SJCRH30 (cell line): ENCODE measurements at regions not wholly inside any gene's neighbourhood (a gene's known extent, or its start where the extent isn't known, plus 50 kb on each side); places are given as distances from the start of the nearest gene placed in this dataset.

Experiments
- DNase-seq, 2 experiments: peaks; one replicate each; pipeline ENCODE4 v3.0.0-alpha.2; 2015 to 2020
- H3K27ac ChIP-seq: fragments of 250-450 bp; sonication (Bioruptor Pico); 2 replicates; pipeline ENCODE4 v1.5.1; 2020; ENCODE audit warnings: mild to moderate bottlenecking, moderate library complexity
- H3K27me3 ChIP-seq: fragments of 250-450 bp; sonication (Bioruptor Pico); 2 replicates; pipeline ENCODE4 v1.5.1; 2020; ENCODE audit warnings: mild to moderate bottlenecking, moderate library complexity
- H3K36me3 ChIP-seq: fragments of 250-450 bp; sonication (Bioruptor Pico); 2 replicates; pipeline ENCODE4 v1.5.1; 2020; ENCODE audit warnings: mild to moderate bottlenecking, moderate library complexity
- H3K4me1 ChIP-seq: fragments of 250-450 bp; sonication (Bioruptor Pico); 2 replicates; pipeline ENCODE4 v1.5.1; 2020; ENCODE audit warnings: mild to moderate bottlenecking, moderate library complexity
- H3K4me3 ChIP-seq: fragments of 250-450 bp; sonication (Bioruptor Pico); 2 replicates; pipeline ENCODE4 v1.5.1; 2020; ENCODE audit warnings: mild to moderate bottlenecking, moderate library complexity
- H3K9me3 ChIP-seq: fragments of 250-450 bp; sonication (Bioruptor Pico); replicated peaks from 2 replicates; pipeline ENCODE4 v1.5.1; 2020; ENCODE audit warnings: mild to moderate bottlenecking, moderate library complexity

GRCh38 chr7:128177768-128178550 is 63.1 kb upstream of the LEP start:
- no peak overlapping the region for H3K27ac ChIP-seq
- H3K27me3 ChIP-seq = peaks cover 26% of the 10 kb centered on the region; the same call in 1 of the 2 replicates
- no peak for DNase-seq
- H3K36me3 ChIP-seq = no peaks in the 10 kb centered on the region
- no peak overlapping the region for H3K4me3 ChIP-seq
- no peaks in the 10 kb centered on the region for H3K4me1 ChIP-seq
- no peaks in the 10 kb centered on the region for H3K9me3 ChIP-seq

GRCh38 chr7:128178611-128179010 is 62.5 kb upstream of the LEP start:
- no peak overlapping the region for H3K4me3 ChIP-seq
- no peak for DNase-seq
- peaks cover 27% of the 10 kb centered on the region; the same call in 1 of the 2 replicates for H3K27me3 ChIP-seq
- H3K4me1 ChIP-seq = no peaks in the 10 kb centered on the region
- no peaks in the 10 kb centered on the region for H3K36me3 ChIP-seq
- no peaks in the 10 kb centered on the region for H3K9me3 ChIP-seq
- H3K27ac ChIP-seq = no peak overlapping the region

DNA sequence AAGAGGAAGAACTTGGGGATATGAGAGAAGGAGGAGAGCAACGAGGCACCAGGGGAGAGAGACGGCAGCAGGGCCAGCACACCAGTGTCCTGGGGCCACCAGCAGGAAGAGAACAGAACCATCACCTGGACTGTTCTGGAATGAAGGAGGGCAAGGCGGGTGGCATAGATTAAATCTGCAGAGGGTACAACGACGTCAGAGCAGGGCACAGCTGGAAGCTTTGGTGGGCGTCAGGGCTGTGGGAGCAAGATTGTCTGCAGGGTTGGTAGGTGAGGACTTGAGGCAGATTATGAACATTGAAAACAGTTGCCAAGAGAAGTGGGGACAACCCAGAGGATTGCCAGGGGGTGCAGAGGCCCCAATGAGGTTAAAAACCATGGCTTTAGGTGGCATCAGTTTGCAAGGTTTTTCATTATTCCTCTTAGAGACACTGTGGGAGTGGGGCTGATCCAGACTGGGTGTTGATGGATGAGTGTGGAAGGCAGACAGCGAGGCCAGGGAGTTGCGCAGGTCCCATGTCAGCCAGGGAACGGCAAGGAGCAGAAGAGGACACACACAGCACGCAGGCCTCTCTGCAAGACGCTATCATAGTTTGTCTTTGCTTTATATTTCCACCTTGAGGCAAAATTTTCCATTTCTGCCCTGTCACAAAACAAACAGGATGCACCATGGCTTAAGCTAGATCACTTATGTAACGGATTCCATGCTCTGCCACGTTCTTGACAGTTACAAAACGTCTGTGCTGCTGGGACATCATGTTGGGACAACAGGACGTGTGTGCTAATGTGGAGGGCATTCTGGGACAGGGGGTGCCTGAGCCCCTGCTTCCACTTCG is 52.5 kb upstream of the LEP start:
- no peak for DNase-seq
- H3K4me1 ChIP-seq = no peaks in the 10 kb centered on the region
- peaks cover 20% of the 10 kb centered on the region for H3K27me3 ChIP-seq
- no peak overlapping the region for H3K27ac ChIP-seq
- H3K36me3 ChIP-seq = no peaks in the 10 kb centered on the region
- no peaks in the 10 kb centered on the region for H3K9me3 ChIP-seq
- no peak overlapping the region for H3K4me3 ChIP-seq

DNA sequence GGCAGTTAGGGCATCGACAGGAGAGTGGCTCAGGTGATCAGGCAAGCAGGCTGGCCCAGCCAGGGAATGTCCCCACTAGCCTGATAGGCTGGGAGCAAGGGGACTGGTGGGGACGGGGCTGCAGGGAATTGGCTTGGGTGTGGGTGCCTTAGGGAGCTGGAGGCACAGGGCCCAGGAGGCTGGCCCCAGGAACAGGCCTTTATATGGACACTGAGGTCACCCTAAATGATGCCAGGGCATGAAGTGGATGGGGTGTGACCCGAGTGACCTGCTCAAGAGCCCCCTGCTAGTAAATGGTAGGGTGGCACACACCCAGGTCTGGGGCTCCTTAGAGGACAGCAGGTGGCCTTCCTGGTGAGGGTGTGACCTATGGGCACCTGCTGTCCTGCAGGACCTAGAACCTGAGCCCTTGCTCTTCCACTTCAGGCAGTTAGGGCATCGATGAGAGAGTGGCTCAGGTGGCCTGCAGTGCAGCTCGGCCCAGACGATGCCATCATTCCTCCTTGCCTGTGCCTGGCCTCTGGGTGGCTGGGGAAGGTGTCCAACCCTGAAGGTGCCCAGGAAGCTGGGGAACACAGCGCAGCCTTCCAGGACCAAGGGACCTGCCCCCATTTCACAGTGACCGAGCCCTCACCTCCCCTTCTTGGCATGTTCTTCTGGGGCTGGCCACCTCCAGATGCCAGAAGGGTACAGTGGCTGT is 51.7 kb upstream of the LEP start:
- Histone ChIP-seq H3K4me3 (no peak overlapping the region), H3K36me3 (no peaks in the 10 kb centered on the region), H3K27ac (no peak overlapping the region), H3K27me3 (peaks cover 15% of the 10 kb centered on the region), H3K4me1 (no peaks in the 10 kb centered on the region), H3K9me3 (no peaks in the 10 kb centered on the region; the same call in none of the 2 replicates)
- no peak for DNase-seq

- Histone ChIP-seq H3K4me1 (no peaks in the 10 kb centered on the region), H3K27me3 (peaks cover 15% of the 10 kb centered on the region), H3K9me3 (peaks cover 7% of the 10 kb centered on the region), H3K4me3 (no peak overlapping the region), H3K36me3 (peaks cover 2% of the 10 kb centered on the region; the same call in 1 of the 2 replicates), H3K27ac (no peak overlapping the region)
- DNase-seq = no peak
Measured at GRCh38 chr7:128190051-128190647, 50.9 kb upstream of the LEP start.

- peaks cover 15% of the 10 kb centered on the region for H3K27me3 ChIP-seq
- H3K27ac ChIP-seq = no peak overlapping the region
- H3K36me3 ChIP-seq = peaks cover 2% of the 10 kb centered on the region; the same call in 1 of the 2 replicates
Measured at GRCh38 chr7:128191136-128191844, 49.8 kb upstream of the LEP start.

More at GRCh38 chr7:128191136-128191844, 49.8 kb upstream of the LEP start:
- no peak overlapping the region for H3K4me3 ChIP-seq
- DNase-seq = no peak
- no peaks in the 10 kb centered on the region for H3K4me1 ChIP-seq
- peaks cover 10% of the 10 kb centered on the region for H3K9me3 ChIP-seq
